IPS-15b (cell line): ENCODE measurements at regions not wholly inside any gene's neighbourhood (a gene's known extent, or its start where the extent isn't known, plus 50 kb on each side); places are given as distances from the start of the nearest gene placed in this dataset.

Experiments used
- H3K27me3 ChIP-seq: one replicate; pipeline ENCODE4 v1.6.1; 2013; ENCODE audit warnings: low read length; ENCODE audit not compliant: control insufficient read depth, insufficient read depth
- H3K36me3 ChIP-seq: one replicate; pipeline ENCODE4 v1.6.1; 2013; ENCODE audit warnings: low read length; ENCODE audit not compliant: control insufficient read depth, insufficient read depth
- H3K4me1 ChIP-seq: one replicate; pipeline ENCODE4 v1.6.1; 2013; ENCODE audit warnings: mild to moderate bottlenecking, low read length; ENCODE audit not compliant: control insufficient read depth, insufficient read depth
- H3K4me3 ChIP-seq: one replicate; pipeline ENCODE4 v1.5.1; 2013; ENCODE audit warnings: low read depth, low read length
- H3K9ac ChIP-seq: one replicate; pipeline ENCODE4 v1.6.1; 2013; ENCODE audit warnings: low read depth, mild to moderate bottlenecking, low read length
- H3K9me3 ChIP-seq: one replicate; pipeline ENCODE4 v1.6.1; 2013; ENCODE audit warnings: mild to moderate bottlenecking, low read length; ENCODE audit not compliant: control insufficient read depth, insufficient read depth

DNA sequence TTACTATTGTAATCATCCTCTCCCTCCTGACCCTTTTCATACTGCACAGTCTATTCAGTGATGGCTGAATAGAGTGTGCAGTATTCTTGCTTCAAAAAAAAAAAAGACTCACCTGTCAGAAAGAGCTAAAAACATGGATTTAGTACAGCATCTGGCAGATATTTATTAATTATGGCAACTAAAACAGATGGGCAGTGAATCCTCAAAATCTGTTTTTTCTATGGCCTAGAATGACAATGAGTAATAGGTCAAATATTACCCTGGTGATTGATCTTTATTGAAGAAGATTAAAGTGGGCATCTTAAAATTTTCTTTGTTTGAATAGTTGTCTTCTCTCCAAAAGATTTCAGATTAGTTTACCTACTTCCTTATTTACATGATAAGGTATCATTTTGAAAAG, 543.6 kb downstream of the FOXG1 start:
- Histone ChIP-seq H3K36me3 (no peaks in the 10 kb centered on the region), H3K9ac (no peak overlapping the region), H3K4me3 (no peak overlapping the region), H3K9me3 (no peaks in the 10 kb centered on the region), H3K4me1 (no peaks in the 10 kb centered on the region), H3K27me3 (no peaks in the 10 kb centered on the region)

- H3K27me3 ChIP-seq: no peaks in the 10 kb centered on the region
- H3K9me3 ChIP-seq: no peaks in the 10 kb centered on the region
- no peak overlapping the region for H3K4me3 ChIP-seq
- H3K36me3 ChIP-seq: no peaks in the 10 kb centered on the region
- H3K4me1 ChIP-seq: no peaks in the 10 kb centered on the region
- no peak overlapping the region for H3K9ac ChIP-seq
These were observed 544.2 kb downstream of the FOXG1 start for GRCh38 chr14:29310757-29311156.

GRCh38 chr14:29311983-29312382, 545.4 kb downstream of the FOXG1 start:
- H3K27me3 ChIP-seq: no peaks in the 10 kb centered on the region
- H3K9ac ChIP-seq: no peak overlapping the region
- H3K4me1 ChIP-seq: no peaks in the 10 kb centered on the region
- H3K9me3 ChIP-seq: no peaks in the 10 kb centered on the region
- H3K36me3 ChIP-seq: no peaks in the 10 kb centered on the region
- no peak overlapping the region for H3K4me3 ChIP-seq

GRCh38 chr14:29316936-29317335, 550.3 kb downstream of the FOXG1 start:
- Histone ChIP-seq H3K4me3 (no peak overlapping the region), H3K9ac (no peak overlapping the region), H3K4me1 (no peaks in the 10 kb centered on the region), H3K9me3 (no peaks in the 10 kb centered on the region), H3K27me3 (no peaks in the 10 kb centered on the region), H3K36me3 (no peaks in the 10 kb centered on the region)

DNA sequence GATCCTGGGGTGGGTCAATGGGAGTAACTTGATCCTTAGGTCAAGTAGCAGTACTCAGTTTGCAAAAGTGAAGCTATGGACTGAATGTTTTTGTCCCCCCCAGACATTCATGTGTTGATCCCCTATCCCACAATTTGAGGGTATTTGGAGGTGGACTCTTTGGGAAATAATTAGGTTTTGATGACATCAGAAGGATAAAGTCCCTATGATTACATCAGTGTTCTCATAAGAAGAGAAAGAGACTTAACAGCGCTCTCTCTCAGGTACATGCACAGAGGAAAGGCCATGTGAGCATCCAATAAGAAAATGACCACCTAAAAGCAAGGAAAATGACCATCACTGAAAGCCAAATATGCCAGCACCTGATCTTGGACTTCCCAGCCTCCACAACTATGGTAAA, 550.8 kb downstream of the FOXG1 start:
- Histone ChIP-seq H3K9ac (no peak overlapping the region), H3K4me1 (no peaks in the 10 kb centered on the region), H3K4me3 (no peak overlapping the region), H3K9me3 (no peaks in the 10 kb centered on the region), H3K27me3 (no peaks in the 10 kb centered on the region), H3K36me3 (no peaks in the 10 kb centered on the region)

- Histone ChIP-seq H3K27me3 (no peaks in the 10 kb centered on the region), H3K9me3 (no peaks in the 10 kb centered on the region), H3K9ac (no peak overlapping the region), H3K36me3 (no peaks in the 10 kb centered on the region), H3K4me1 (no peaks in the 10 kb centered on the region), H3K4me3 (no peak overlapping the region)
These were observed 553.7 kb downstream of the FOXG1 start for GRCh38 chr14:29320286-29320685.

- Histone ChIP-seq H3K9ac (no peak overlapping the region), H3K36me3 (no peaks in the 10 kb centered on the region), H3K4me3 (no peak overlapping the region), H3K27me3 (no peaks in the 10 kb centered on the region), H3K9me3 (no peaks in the 10 kb centered on the region), H3K4me1 (no peaks in the 10 kb centered on the region)
These were observed 555.1 kb downstream of the FOXG1 start for GRCh38 chr14:29321646-29322045.

- Histone ChIP-seq H3K4me3 (no peak overlapping the region), H3K4me1 (no peaks in the 10 kb centered on the region), H3K27me3 (no peaks in the 10 kb centered on the region), H3K9me3 (no peaks in the 10 kb centered on the region), H3K36me3 (no peaks in the 10 kb centered on the region), H3K9ac (no peak overlapping the region)
These were observed 573.0 kb downstream of the FOXG1 start for GRCh38 chr14:29339494-29340172.

GRCh38 chr14:29348504-29348903, 579.1 kb downstream of the PRKD1 start:
- no peaks in the 10 kb centered on the region for H3K9me3 ChIP-seq
- H3K27me3 ChIP-seq: no peaks in the 10 kb centered on the region
- H3K9ac ChIP-seq: no peak overlapping the region
- H3K36me3 ChIP-seq: no peaks in the 10 kb centered on the region
- H3K4me1 ChIP-seq: no peaks in the 10 kb centered on the region
- no peak overlapping the region for H3K4me3 ChIP-seq

DNA sequence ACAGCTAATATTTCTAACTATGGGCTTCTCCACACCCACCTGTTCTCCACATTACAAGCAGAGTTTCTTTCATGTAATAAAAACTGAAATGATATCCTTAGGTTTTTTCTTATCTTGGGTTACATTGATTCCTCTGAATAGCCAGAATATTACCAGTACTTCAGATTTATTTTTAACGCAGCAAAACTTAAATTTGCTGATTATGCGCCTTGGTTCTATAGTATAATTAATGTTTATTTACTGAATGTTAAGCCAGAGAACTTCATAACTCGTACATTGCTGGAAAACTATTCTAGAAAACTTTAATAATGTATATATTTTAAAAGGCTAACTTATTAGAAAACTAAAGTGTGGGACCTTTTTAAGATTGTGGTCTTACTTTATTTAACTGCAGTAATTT, 577.2 kb downstream of the PRKD1 start:
- no peaks in the 10 kb centered on the region for H3K9me3 ChIP-seq
- no peak overlapping the region for H3K4me3 ChIP-seq
- no peak overlapping the region for H3K9ac ChIP-seq
- H3K27me3 ChIP-seq: no peaks in the 10 kb centered on the region
- H3K36me3 ChIP-seq: no peaks in the 10 kb centered on the region
- no peaks in the 10 kb centered on the region for H3K4me1 ChIP-seq

DNA sequence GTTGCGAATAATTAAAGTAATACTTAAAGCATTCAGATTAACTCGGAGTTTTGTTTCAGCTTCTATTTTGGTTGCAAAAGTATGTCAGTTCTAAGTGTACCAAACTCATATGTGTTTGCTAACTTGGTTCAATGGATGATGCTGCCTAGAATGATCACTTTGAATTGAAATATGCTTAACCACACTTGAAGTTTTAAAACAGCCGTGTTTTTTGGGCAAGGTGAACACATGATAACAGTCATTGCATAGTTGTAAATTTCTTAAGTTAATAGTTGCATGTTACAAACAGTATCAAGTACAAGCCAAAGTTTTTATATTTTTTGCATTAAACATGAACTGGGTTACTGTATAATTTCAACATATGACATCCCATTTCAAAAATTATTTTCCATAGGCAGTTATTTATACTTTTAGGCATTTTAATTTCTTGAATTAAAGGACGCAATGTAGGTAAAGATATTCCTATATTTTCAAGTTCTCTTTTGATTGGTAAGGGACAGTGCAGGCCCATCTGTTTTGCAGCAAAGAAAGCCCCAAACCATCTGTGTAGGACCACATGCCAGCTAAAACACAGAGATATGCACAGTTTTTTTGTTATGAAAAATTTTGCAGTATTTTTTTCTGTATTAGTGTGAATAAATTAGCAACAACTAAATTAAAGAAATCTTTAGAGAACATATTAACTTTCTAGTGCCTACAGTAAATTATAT, 575.5 kb downstream of the PRKD1 start:
- H3K9ac ChIP-seq: no peak overlapping the region
- no peaks in the 10 kb centered on the region for H3K27me3 ChIP-seq
- H3K4me1 ChIP-seq: no peaks in the 10 kb centered on the region
- H3K4me3 ChIP-seq: no peak overlapping the region
- no peaks in the 10 kb centered on the region for H3K36me3 ChIP-seq
- H3K9me3 ChIP-seq: no peaks in the 10 kb centered on the region

DNA sequence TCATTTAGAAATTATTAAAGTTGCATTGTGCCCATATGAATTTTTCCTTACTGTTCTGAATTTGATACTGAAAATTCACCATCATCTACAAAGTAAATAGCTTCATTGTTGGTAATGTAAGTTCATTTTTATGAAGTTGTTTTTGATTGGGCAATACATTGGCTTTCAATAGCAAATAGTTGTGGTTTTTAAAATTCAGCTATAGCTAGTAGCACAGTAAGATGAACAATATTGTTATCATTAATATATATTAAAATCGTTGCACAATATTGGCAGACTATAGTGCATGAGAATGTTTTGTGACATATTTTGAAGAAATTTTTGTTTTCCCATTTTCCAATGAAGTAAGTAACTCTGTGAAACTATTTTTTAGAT, 575.0 kb downstream of the PRKD1 start:
- no peak overlapping the region for H3K4me3 ChIP-seq
- no peaks in the 10 kb centered on the region for H3K4me1 ChIP-seq
- H3K9me3 ChIP-seq: no peaks in the 10 kb centered on the region
- H3K9ac ChIP-seq: no peak overlapping the region
- H3K27me3 ChIP-seq: no peaks in the 10 kb centered on the region
- H3K36me3 ChIP-seq: no peaks in the 10 kb centered on the region
